Esophagus mucosa (tissue), 1 donor: ENCODE measurements at regions not wholly inside any gene's neighbourhood (a gene's known extent, or its start where the extent isn't known, plus 50 kb on each side); places are given as distances from the start of the nearest gene placed in this dataset.

Experiments
- ATAC-seq: fragments of 200-7000 bp; cut with Tn5 transposase; one replicate; pipeline ENCODE4 v1.9.1; 2020
- donor health status: DM: yes; HTN: yes; CAD: no.

DNA sequence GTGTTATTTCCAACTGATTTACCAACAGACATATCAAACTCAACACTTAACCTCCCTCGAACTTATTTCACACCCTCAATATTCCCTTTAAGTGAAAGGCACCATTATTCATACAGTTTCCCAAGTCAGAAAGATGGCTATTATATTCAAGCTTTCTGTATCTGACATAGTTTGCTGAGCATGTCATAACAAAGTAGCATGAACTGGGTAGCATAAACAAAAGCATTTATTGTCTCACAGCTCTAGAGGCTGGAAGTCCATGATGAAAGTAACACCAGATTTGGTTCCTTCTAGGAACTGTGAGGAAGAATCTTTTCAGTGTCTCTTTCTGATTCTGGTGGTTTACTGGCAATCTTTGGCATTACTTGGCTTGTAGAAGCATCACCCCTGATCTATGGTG lies 1388.6 kb downstream of the TECRL start:
- no peak for ATAC-seq

DNA sequence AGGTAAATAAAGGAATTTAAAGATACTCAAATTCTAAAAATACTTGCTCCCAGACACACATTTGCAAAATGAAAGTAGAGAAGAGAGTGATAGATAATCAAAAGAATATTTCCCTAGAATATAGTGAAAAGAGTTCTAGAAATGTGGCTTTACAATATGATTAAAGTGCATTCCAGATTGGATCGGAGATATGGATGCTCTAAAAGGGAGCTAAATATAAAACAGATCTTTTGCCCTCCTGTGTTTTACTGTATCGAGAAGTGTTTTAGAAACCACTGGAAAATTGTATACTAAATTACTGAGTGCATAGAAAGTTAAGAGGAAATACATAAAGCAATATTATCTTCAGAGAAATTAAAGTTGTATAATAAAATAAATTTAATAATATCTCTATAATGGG lies 1392.0 kb downstream of the TECRL start:
- no peak for ATAC-seq

DNA sequence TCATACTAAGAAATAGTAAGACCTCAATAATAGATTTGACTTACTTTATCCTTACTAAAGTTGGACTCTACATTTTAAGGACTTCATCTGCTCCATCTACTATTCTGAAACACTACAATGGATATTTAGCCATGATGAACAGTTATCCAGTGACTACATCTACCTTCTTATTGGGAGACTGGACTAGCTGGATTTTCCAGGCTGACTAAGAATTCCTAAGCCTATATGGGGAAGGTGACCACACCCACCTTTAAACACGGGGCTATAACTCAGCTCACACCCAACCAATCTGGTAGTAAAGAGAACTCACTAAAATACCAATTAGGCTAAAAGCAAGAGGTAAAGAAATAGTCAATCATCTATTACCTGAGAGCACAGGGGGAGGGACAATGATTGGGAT lies 1438.4 kb downstream of the TECRL start:
- no peak for ATAC-seq

DNA sequence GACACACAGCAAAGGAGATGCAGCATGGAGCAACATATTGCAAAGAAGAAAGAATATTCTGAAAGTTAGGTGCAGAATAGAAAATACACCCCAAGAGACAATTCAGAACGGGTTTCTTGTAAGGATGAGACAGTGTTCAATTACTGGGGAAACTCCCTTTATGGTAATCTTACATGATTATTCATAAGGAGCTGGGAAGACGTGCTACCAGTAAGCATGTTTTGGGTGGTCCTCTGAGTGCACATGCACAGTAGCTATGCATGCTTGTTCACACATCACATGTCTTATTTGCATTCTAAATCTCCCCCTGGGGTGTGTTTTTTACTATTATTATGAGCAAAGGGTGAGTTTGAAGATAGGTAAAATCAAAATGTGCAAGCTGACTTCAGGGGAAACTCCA lies 1448.8 kb downstream of the TECRL start:
- ATAC-seq: no peak

DNA sequence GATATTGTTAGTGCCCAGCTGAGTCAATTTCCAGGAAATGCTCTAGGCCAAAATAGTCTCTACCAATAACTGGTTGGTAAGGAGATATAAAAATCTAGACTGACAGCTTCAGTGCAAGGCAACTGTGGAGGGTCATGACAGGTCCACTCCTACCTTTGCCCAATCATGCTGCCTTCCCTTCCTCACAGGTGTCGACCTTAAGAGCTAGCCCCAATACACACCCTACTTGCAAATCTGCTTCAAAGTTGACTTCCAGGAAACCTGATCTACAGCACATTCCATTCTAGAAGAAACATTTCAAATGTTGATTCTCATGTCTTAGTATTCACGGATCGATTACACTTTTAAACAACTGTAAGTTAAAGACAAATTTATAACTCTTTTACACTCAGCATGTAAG lies 1455.5 kb downstream of the TECRL start:
- no peak for ATAC-seq

GRCh38 chr4:62952366-62952765 lies 1456.9 kb downstream of the TECRL start:
- no peak for ATAC-seq

DNA sequence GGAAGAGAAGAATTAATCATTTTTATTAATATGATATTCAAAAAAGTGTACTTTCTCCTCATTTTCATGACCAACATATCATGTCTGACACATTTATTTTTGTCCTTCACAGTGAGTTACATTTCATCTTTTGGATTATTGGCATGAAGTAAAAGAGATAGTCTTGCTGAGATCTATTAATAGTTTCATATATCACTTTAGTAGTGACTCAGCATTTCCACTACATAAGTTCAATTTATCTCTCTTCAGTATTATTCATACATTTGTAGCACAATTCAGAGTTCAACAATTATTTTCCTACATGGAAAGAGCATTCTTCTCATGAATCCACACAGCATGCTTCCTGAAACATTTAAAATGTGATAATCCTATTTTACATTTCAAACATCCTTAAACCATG lies 1461.1 kb downstream of the TECRL start:
- no peak for ATAC-seq

GRCh38 chr4:62940229-62940628 lies 1469.0 kb downstream of the TECRL start:
- ATAC-seq: no peak

DNA sequence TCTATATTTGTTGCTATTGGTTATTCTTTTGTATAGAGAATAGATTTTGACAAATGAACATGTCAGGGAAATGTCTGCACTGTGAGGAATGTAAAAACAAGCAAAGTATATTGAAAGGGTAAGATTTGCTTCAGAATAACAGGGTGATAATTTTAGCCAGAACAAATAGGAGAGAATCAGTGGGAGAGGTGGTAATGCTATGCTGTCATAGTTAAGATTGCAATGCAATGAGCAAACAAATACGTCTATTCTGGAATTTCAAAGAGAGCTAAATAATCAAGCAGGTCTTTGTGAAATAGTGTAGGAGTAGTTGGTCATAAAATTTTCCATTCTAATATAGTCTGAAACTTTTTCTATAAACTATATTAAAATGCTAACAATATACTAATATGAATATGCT lies 1478.4 kb downstream of the TECRL start:
- no peak for ATAC-seq

GRCh38 chr4:62928483-62928882 lies 1480.8 kb downstream of the TECRL start:
- no peak for ATAC-seq

GRCh38 chr4:62927574-62927973 lies 1481.7 kb downstream of the TECRL start:
- no peak for ATAC-seq

- no peak for ATAC-seq
Observed at GRCh38 chr4:62923783-62924182, 1485.5 kb downstream of the TECRL start.

- no peak for ATAC-seq
Observed at GRCh38 chr4:62917649-62918048, 1491.6 kb downstream of the TECRL start.

DNA sequence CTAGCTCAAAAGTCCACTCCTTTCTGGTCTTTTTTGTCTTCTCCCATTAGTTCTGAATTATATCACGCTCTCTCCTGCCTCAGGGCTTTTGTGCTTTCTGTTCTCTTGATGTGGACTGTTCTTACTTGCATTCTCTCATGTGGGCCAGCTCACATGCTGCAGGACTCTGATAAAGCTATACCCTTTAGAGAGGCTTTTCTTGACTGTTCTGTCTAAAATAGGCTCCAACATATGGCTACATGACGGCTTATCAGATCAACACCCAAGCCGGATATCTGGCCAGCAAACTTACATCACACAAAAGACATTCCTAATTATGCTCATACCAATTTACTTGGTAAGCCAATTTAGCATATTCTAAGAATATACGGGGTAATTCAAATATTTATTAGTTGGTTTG lies 1494.5 kb downstream of the TECRL start:
- no peak for ATAC-seq

- no peak for ATAC-seq
Observed at GRCh38 chr4:62913065-62913464, 1496.2 kb downstream of the TECRL start.

DNA sequence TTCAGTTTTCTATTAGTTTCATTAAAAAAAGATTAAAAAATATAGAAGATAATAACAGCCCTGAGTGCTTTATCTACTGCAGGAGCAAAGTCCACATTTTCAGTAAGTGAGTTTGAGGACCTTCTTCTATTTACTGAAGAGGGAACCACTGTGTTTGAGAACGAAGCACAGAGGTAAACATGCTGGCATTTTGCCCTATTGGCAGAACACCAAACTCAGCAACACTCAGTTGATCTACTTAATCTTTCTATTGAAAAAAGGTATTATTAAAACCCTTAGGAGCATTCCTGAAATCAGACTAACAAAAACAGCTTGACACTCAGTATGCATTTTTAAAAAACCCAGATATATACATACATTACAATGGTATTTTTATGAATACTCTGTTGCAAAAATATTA lies 1496.7 kb downstream of the TECRL start:
- no peak for ATAC-seq

DNA sequence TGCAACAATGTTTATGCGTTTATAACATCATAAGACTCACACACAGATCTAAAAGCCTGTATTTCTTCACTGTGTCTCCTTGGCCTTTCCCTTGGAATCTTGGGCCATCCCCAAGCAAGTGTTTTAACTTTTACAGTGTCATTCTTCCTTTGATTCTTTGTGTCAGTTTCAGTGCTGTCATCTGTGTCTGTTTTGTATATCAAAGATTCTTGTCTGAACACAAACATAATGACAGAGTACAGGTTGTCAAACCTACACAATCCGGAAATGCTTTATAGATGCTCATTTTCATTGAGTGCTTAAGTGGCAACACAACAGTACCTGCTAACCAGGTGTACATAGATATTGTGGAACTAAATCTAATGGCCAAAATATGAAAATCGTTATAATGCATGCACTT lies 1500.0 kb downstream of the TECRL start:
- no peak for ATAC-seq

- ATAC-seq: no peak
Observed at GRCh38 chr4:62901101-62901500, 1508.1 kb downstream of the TECRL start.

DNA sequence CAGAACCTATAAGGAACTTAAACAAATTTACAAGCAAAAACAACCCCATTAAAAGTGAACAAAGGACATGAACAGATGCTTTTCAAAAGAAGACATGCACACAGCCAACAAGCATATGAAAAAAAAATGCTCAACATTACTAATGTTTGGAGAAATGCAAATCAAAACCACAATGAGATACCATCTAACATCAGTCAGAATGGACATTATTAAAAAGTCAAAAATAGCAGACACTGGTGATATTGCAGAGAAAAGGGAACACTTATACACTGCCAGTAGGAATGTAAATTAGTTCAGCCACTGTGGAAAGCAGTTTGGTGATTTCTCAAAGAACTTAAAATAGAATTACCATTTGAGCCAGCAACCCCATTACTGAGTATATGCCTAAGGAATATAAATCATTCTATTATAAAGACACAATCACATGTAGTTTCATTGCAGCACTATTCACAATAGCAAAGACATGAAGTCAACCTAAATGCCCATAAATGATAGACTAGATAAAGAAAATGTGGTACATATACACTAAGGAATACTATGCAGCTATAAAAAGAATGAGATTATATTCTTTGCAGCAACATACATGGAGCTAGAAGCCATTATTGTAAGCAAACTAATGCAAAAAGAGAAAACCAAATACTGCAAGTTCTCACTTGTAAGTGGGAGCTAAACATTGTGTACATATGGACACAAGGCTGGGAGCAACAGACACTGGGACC lies 1509.4 kb downstream of the TECRL start:
- ATAC-seq: no peak

DNA sequence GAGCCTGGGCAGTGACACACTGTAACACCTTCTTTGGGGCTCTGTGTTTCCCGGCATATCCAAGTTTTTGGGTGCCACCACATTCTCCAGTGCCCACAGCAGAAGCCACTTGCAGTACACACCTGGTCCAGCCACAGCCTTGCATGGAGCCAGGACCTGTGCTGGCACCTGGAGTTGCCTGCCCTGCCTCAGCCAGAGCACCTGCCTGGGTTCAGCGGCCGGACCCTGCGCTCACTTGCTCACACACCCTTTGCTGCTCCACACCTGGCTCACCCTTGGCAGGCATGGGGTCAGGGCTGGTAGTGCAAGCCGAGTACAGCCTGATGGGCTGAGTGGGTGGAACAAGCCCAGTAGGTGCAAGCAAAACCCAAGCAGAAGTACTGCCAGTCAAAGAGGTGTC lies 1511.1 kb downstream of the TECRL start:
- no peak for ATAC-seq

DNA sequence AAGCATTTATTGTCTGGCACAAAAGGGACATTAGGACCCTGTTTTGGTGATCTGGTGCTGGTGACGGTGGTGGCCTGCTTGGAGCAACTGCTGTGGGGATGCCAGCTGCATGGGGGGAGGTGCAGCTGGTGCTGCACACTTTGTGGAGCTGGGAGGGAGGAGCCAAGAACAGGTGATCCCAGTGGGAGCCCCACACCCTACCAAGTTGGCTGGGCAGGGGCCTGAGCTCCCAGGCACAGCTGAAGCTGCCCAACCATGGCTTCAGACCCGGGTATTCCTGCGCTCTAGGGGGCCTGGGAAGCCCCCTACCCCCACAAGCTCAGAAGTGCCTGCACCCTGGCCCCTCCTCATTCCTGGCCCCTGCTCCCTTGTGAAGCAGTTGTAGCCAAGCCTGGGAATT lies 1512.5 kb downstream of the TECRL start:
- no peak for ATAC-seq

- ATAC-seq: no peak
Observed at GRCh38 chr4:62881901-62882300, 1527.3 kb downstream of the TECRL start.

- ATAC-seq: no peak
Observed at GRCh38 chr4:62881210-62881609, 1528.0 kb downstream of the TECRL start.

GRCh38 chr4:62872856-62873255 lies 1536.4 kb downstream of the TECRL start:
- ATAC-seq: no peak

DNA sequence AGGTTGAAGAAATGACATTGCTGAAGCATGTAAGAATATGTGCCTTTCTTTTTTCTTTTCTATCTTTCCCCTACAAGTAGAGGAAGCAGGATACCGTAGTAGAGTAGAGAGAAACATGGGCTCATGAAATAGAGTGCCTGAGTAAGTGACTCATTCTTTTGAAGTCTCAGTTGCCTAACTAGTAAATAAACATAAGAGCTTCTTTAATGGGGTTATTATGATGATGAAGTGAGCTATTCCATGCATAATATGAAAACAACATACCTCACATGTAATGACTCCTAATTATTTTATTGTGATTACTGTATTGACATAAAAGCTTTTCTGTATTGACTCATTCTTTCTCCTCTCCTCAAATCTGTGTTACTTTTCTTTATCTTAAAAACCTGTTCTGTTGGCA lies 1538.2 kb downstream of the TECRL start:
- no peak for ATAC-seq
